ENCODE measurements at regions not wholly inside any gene's neighbourhood (a gene's known extent, or its start where the extent isn't known, plus 50 kb on each side); places are given as distances from the start of the nearest gene placed in this dataset.
"Not testable (repeated sequence)": the region's sequence is repeated elsewhere in the genome, so short reads cannot be mapped to it uniquely, and the experiment has no call there.

DNA sequence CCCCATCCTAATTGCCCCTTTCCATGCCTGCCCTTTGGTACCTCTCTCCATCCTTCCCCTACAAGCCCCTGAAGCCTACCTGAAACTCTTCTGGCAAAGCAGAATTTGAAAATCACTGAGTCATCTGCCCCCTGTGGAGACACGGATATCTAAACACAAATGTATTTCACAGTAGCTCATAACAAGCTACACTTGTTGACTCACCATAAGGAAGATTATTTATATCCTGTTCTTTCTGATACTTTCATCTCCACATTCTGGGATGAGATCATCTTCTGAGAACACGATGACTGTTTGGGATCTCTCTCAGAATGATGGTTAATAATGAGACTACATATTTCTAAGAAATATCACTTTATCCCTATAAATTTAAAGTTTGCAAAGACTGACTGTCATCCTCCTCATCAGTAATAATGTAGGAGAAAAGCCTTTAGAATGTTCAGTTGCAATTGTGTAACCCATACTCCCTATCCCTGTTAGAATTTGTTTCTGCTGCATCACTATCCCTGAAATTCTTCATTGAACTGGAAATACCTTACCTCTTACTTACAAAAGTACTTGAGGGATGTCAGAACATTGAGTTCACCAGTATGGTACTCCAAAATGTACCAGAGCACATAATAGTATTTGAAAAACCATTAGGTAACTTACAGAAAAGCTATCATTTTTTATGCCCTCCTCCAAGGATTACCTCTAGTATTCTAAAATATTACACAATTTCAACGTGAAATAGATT, 116.1 kb upstream of the IL12A start:
- no peak for DNase-seq (ENCODE audit: low read depth)

GRCh38 chr3:159875116-159875515, 113.5 kb upstream of the IL12A start:
- DNase-seq (ENCODE audit: low read depth) = no peak

GRCh38 chr3:159877924-159878323, 110.7 kb upstream of the IL12A start:
- no peak for DNase-seq (ENCODE audit: low read depth)

GRCh38 chr3:159879146-159879545, 109.5 kb upstream of the IL12A start:
- no peak for DNase-seq (ENCODE audit: low read depth)

GRCh38 chr3:159879598-159879997, 109.0 kb upstream of the IL12A start:
- DNase-seq (ENCODE audit: low read depth) = no peak

DNA sequence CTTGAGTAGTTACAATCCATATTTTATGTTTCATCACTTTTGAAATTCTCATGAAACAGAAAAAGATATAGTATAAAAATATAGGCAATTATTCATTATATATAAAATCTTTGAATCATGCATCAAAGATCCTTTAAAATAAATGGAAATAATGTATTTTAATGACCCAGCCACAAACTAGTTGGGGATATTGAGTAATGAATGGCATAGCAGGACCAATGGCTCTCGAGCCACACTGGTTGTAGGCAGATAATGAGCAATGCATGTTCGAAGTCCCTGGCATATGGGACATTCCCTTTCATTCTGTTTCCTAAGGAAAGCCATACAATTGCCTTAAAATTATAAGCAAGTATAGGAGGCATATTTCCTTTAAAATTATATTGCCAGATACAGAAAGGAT, 107.4 kb upstream of the IL12A start:
- DNase-seq (ENCODE audit: low read depth) = no peak

DNA sequence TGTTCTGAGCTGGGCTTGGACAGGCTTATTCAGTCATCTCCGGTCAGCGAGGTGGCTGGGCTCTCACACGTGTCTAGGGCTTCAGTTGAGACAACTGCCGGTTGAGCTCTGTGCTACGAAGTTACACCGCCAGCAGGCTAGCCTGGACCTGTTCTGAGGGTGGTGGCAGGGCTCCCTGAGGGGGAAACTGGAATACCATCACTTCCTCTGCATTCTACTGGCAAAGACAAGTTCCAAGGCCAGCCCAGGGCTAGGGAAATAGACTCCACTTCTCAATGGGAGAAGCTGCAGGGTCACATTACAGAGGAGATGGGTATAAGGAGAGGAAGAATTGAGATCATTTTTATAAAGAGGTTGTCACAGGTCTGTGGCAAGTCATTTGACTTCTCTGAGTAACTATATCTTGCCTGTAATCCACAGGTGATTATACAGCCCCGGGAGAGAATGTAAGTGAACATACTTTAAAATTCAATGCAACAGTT, 106.8 kb upstream of the IL12A start:
- DNase-seq (ENCODE audit: low read depth) = no peak

- no peak for DNase-seq (ENCODE audit: low read depth)
Observed at GRCh38 chr3:159882367-159882766, 106.3 kb upstream of the IL12A start.

GRCh38 chr3:159882790-159883779, 105.5 kb upstream of the IL12A start:
- DNase-seq (ENCODE audit: low read depth) = peak; percentile 86

DNA sequence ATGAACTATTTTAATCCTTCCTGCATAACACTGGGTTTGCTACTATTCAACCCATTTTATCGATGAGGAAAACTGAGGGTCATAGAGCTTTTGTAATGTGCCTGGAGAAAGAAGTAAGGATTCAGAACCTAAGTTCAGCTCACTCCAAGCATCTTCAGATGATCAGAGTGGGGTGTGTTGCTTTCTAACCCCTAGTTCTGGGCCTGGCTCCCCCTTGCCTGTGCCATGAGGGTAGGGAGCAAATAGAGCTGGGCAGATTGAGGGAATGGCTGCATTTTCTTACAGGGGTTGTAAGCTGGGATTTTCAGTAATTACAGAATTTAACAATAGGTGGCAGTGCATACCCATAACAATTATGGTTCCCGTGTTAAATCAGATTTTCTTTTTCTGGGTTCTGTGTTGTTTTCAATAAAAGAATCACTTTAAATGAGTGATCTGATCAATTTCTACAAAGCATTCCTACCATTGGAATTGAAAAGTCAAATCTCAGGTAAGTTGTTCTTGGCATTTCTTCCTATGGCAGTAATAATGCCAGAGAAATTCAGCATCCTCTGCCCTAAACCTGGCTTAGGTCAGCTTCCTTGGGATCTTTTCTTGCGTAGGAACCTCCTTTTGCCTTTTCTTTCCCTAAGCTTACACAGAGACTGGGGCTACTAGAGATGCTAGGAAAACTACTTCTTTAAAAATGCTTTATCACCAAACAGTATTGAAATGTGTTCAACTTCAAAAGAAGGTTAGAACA, 103.8 kb upstream of the IL12A start:
- DNase-seq (ENCODE audit: low read depth) = no peak

DNA sequence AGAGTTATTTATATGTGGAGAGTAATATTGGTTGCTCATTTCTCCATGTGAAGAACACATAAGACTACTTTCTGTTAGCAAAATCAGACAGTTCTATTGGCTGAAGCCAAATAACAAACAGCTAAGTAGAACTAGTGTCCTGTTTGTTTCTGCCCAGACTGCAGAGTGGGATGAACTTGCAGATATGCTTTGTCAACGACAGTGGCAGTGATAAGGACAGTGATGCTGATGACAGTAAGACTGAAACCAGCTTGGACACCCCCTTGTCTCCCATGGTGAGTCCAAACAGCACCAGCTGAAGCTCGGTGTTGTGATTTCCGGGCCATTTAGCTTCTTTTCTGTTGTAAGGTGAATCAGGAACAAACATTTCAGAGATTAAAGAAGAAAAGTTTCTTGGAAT, 102.6 kb upstream of the IL12A start:
- DNase-seq (ENCODE audit: low read depth) = no peak

GRCh38 chr3:159886530-159886929, 102.1 kb upstream of the IL12A start:
- DNase-seq (ENCODE audit: low read depth) = not testable (repeated sequence)

DNA sequence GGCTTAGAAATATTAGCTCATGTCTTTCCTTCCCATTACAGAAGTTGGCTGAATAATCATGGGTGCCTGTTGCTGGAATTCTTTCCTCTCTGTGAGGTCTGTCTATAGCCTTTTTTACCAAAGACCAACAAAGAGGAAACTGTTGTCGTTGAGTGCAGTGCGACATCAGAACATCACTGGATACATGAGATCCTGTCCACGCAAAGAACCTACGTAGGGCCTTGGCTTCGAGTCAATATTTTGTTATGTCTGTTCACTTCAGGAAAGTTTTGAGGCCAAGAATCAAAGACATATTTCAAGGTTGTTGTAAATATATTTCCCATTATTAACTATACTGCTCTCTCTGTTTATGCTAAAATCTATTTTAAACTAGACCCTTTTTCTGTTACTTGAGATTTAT, 101.5 kb upstream of the IL12A start:
- no peak for DNase-seq (ENCODE audit: low read depth)

GRCh38 chr3:159887911-159888310, 100.7 kb upstream of the IL12A start:
- no peak for DNase-seq (ENCODE audit: low read depth)

- DNase-seq (ENCODE audit: low read depth) = no peak
Observed at GRCh38 chr3:159892171-159892795, 96.4 kb upstream of the IL12A start.

- DNase-seq (ENCODE audit: low read depth) = no peak
Observed at GRCh38 chr3:159892801-159893200, 95.8 kb upstream of the IL12A start.

DNA sequence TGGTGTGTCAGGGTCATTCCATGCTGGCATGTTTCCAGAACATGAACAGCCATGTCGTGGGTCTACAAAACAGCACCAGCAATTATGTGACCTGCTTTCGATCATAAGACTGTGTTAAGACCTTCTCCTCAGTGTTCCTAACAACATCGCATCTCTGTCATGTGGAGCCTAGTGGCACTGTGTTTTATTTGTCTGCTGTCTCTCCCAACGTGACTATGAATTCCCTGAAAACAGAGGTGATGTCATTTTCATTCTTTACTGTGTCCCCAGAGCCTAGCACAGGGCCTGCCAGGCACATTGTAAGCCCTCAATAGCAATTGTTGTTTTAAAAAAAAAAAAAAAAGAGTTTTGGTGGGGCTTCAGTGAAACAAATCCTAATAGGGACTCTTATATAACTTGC, 94.2 kb upstream of the IL12A start:
- DNase-seq (ENCODE audit: low read depth) = no peak

- DNase-seq (ENCODE audit: low read depth) = no peak
Observed at GRCh38 chr3:159895430-159895829, 93.2 kb upstream of the IL12A start.

DNA sequence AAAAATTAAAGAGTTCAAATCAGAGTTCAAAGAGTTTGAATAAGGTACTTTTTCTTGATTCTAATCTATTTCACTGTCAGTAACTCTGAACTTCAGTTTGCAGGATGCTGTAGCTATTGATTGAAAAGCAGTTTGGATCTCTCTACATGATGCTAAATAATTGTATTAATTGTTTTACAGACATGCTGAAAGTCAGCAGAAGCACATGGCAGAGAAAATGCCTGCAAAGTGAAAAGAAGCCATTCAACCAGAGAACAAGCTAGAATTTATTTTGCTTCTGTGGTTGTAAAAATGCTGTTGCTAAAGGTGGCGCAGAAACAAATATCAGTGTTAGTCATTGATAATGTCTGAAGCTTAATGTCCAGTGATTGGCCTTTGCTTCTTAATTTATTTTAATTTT, 92.1 kb upstream of the IL12A start:
- DNase-seq (ENCODE audit: low read depth) = no peak

GRCh38 chr3:159897331-159898075, 91.1 kb upstream of the IL12A start:
- DNase-seq (ENCODE audit: low read depth) = no peak

GRCh38 chr3:159898147-159898546, 90.5 kb upstream of the IL12A start:
- DNase-seq (ENCODE audit: low read depth) = no peak

All from non-pigmented ciliary epithelial cell (primary cell).